ENCODE measurements at regions not wholly inside any gene's neighbourhood (a gene's known extent, or its start where the extent isn't known, plus 50 kb on each side); places are given as distances from the start of the nearest gene placed in this dataset.
"Not testable (repeated sequence)": the region's sequence is repeated elsewhere in the genome, so short reads cannot be mapped to it uniquely, and the experiment has no call there.

- no CpG with 5 or more reads among the region's 3 CpGs for WGBS (ENCODE audit: insufficient coverage, insufficient read length)
- Histone ChIP-seq H3K9me3 (ENCODE audit: control insufficient read depth, insufficient read depth, low read length) (no peaks in the 10 kb centered on the region), H3K4me3 (ENCODE audit: low read length) (no peak overlapping the region), H3K36me3 (ENCODE audit: control insufficient read depth, insufficient read depth, low read length) (no peaks in the 10 kb centered on the region), H3K27ac (ENCODE audit: low read length) (no peak overlapping the region), H3K4me1 (ENCODE audit: control insufficient read depth, insufficient read depth, low read length) (no peaks in the 10 kb centered on the region), H3K27me3 (ENCODE audit: control insufficient read depth, insufficient read depth, low read length) (no peaks in the 10 kb centered on the region)
- no peak for DNase-seq (ENCODE audit: low read depth, low spot score)
Observed at GRCh38 chr13:33657274-33657673, 160.7 kb upstream of the RFC3 start.

- H3K27me3 ChIP-seq (ENCODE audit: control insufficient read depth, insufficient read depth, low read length), result no peaks in the 10 kb centered on the region
- DNase-seq (ENCODE audit: low read depth, low spot score), result no peak
- H3K9me3 ChIP-seq (ENCODE audit: control insufficient read depth, insufficient read depth, low read length), result no peaks in the 10 kb centered on the region
- H3K4me1 ChIP-seq (ENCODE audit: control insufficient read depth, insufficient read depth, low read length), result no peaks in the 10 kb centered on the region
- no CpG with 5 or more reads among the region's 4 CpGs for WGBS (ENCODE audit: insufficient coverage, insufficient read length)
- no peaks in the 10 kb centered on the region for H3K36me3 ChIP-seq (ENCODE audit: control insufficient read depth, insufficient read depth, low read length)
- H3K4me3 ChIP-seq (ENCODE audit: low read length), result no peak overlapping the region
- H3K27ac ChIP-seq (ENCODE audit: low read length), result no peak overlapping the region
Observed at GRCh38 chr13:33659466-33659865, 158.5 kb upstream of the RFC3 start.

DNA sequence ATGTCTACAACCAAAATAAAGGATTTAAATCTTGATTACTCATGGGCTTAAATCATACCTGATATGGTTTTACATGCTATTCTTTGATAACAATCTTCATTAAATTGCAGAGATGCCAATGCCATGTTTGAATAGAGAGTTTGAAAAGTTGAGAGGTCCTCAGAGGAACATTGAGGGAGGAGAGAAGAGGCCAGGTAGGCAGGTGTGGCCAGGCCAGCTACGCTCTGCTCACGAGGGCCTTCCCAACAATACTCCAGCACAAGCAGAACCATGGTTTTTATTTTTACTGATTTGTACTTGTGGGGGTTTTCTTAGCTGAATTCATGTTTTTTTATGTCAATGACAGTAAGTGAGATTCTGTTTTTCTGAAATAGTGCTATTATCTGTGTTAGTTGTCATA, 158.1 kb upstream of the RFC3 start:
- no peaks in the 10 kb centered on the region for H3K27me3 ChIP-seq (ENCODE audit: control insufficient read depth, insufficient read depth, low read length)
- H3K4me1 ChIP-seq (ENCODE audit: control insufficient read depth, insufficient read depth, low read length), result no peaks in the 10 kb centered on the region
- no peaks in the 10 kb centered on the region for H3K36me3 ChIP-seq (ENCODE audit: control insufficient read depth, insufficient read depth, low read length)
- H3K4me3 ChIP-seq (ENCODE audit: low read length), result no peak overlapping the region
- H3K9me3 ChIP-seq (ENCODE audit: control insufficient read depth, insufficient read depth, low read length), result no peaks in the 10 kb centered on the region
- WGBS (ENCODE audit: insufficient coverage, insufficient read length), result no CpG with 5 or more reads among the region's 2 CpGs
- H3K27ac ChIP-seq (ENCODE audit: low read length), result no peak overlapping the region
- no peak for DNase-seq (ENCODE audit: low read depth, low spot score)

DNA sequence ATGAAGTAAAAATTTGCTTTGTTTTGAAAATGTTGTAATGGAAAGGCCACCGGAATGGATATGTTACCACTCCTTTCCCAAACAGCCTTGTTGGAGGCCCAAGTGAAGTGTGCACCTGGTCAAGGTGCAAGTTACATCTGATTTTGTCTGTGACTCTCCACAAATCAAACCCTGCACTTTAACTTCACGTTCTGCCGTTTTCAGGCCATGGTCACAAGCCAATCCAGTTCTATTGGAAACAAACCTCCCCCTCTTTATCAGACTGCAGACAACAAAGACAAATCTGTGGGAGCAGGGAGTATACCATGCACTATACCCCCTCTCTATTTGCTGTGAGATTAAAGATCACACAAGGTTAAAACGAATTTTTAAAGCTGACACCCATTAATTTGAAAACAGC, 155.6 kb upstream of the RFC3 start:
- no peak for DNase-seq (ENCODE audit: low read depth, low spot score)
- Histone ChIP-seq H3K4me3 (ENCODE audit: low read length) (no peak overlapping the region), H3K36me3 (ENCODE audit: control insufficient read depth, insufficient read depth, low read length) (no peaks in the 10 kb centered on the region), H3K27ac (ENCODE audit: low read length) (no peak overlapping the region), H3K4me1 (ENCODE audit: control insufficient read depth, insufficient read depth, low read length) (no peaks in the 10 kb centered on the region), H3K9me3 (ENCODE audit: control insufficient read depth, insufficient read depth, low read length) (no peaks in the 10 kb centered on the region), H3K27me3 (ENCODE audit: control insufficient read depth, insufficient read depth, low read length) (no peaks in the 10 kb centered on the region)
- no CpG with 5 or more reads among the region's 4 CpGs for whole genome bisulfite sequencing (ENCODE audit: insufficient coverage, insufficient read length)

GRCh38 chr13:33665626-33666175, 152.2 kb upstream of the RFC3 start:
- Histone ChIP-seq H3K4me1 (ENCODE audit: control insufficient read depth, insufficient read depth, low read length) (no peaks in the 10 kb centered on the region), H3K36me3 (ENCODE audit: control insufficient read depth, insufficient read depth, low read length) (no peaks in the 10 kb centered on the region), H3K9me3 (ENCODE audit: control insufficient read depth, insufficient read depth, low read length) (no peaks in the 10 kb centered on the region), H3K4me3 (ENCODE audit: low read length) (no peak overlapping the region), H3K27me3 (ENCODE audit: control insufficient read depth, insufficient read depth, low read length) (no peaks in the 10 kb centered on the region), H3K27ac (ENCODE audit: low read length) (no peak overlapping the region)
- no peak for DNase-seq (ENCODE audit: low read depth, low spot score)
- WGBS (ENCODE audit: insufficient coverage, insufficient read length), result no CpG with 5 or more reads among the region's 4 CpGs

GRCh38 chr13:33671560-33671959, 146.4 kb upstream of the RFC3 start:
- no peak overlapping the region for H3K27ac ChIP-seq (ENCODE audit: low read length)
- no peak for DNase-seq (ENCODE audit: low read depth, low spot score)
- no peaks in the 10 kb centered on the region for H3K36me3 ChIP-seq (ENCODE audit: control insufficient read depth, insufficient read depth, low read length)
- no peaks in the 10 kb centered on the region for H3K27me3 ChIP-seq (ENCODE audit: control insufficient read depth, insufficient read depth, low read length)
- H3K4me3 ChIP-seq (ENCODE audit: low read length), result no peak overlapping the region
- no peaks in the 10 kb centered on the region for H3K4me1 ChIP-seq (ENCODE audit: control insufficient read depth, insufficient read depth, low read length)
- no peaks in the 10 kb centered on the region for H3K9me3 ChIP-seq (ENCODE audit: control insufficient read depth, insufficient read depth, low read length)

DNA sequence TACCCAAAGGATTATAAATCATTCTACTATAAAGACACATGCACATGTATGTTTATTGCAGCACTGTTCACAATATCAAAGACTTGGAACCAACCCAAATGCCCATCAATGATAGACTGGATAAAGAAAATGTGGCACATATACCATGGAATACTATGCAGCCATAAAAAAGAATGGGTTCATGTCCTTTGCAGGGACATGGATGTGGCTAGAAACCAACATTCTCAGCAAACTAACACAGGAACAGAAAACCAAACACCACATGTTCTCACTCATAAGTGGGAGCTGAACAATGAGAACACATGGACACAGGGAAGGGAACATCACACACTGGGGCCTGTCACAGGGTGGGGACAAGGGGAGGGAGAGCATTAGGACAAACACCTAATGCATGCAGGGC, 145.9 kb upstream of the RFC3 start:
- not testable (repeated sequence) for DNase-seq (ENCODE audit: low read depth, low spot score); H3K9me3 ChIP-seq (ENCODE audit: control insufficient read depth, insufficient read depth, low read length); H3K4me1 ChIP-seq (ENCODE audit: control insufficient read depth, insufficient read depth, low read length); H3K27ac ChIP-seq (ENCODE audit: low read length); H3K36me3 ChIP-seq (ENCODE audit: control insufficient read depth, insufficient read depth, low read length); H3K27me3 ChIP-seq (ENCODE audit: control insufficient read depth, insufficient read depth, low read length); H3K4me3 ChIP-seq (ENCODE audit: low read length)

DNA sequence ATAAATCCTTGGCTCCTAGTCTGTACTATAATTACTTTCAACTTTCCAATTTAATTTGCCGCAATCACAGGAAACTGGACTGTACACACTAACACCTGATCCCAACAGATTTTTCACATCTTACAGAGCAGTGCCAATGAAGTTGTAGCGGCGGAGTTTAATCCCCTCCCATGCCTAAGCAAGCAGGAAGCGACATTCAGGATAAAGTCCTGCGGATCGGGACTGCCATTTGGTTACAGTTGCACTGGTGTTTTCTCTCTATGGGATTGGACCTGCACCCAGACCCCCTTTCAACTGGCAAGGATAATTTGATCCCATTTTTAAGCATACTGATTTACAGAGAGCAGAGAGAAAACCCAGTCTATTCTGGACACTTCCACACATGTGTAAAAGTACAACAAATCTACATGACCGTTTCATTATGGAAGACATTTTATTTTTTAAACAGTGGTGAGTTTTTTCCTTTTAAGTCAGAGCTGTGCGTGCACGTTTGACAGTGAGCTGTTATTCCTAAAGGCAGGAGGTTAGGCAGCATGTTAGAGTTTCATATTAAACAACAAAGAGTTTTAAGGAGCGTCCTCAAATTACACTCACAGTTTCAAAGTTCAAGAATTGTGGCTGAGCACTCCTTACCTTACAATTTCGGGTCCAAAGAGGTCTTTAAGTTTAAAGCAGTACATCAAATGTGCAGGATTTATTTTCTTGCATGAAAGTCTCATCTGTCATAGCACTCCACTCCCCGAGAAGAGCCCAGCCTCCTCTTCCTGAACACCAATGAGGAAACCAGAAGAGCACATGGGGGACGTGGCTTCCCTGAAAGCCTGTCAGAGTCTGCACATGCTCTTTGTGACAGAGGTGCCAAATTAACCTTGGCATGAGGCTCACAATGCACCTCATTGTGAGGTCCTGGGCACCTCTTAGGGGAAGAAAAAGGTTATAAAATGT, 141.6 kb upstream of the RFC3 start:
- Histone ChIP-seq H3K27me3 (ENCODE audit: control insufficient read depth, insufficient read depth, low read length) (no peaks in the 10 kb centered on the region), H3K27ac (ENCODE audit: low read length) (no peak overlapping the region), H3K4me1 (ENCODE audit: control insufficient read depth, insufficient read depth, low read length) (no peaks in the 10 kb centered on the region), H3K9me3 (ENCODE audit: control insufficient read depth, insufficient read depth, low read length) (no peaks in the 10 kb centered on the region), H3K36me3 (ENCODE audit: control insufficient read depth, insufficient read depth, low read length) (no peaks in the 10 kb centered on the region), H3K4me3 (ENCODE audit: low read length) (no peak overlapping the region)
- no peak for DNase-seq (ENCODE audit: low read depth, low spot score)
- no CpG with 5 or more reads among the region's 13 CpGs for WGBS (ENCODE audit: insufficient coverage, insufficient read length)

DNA sequence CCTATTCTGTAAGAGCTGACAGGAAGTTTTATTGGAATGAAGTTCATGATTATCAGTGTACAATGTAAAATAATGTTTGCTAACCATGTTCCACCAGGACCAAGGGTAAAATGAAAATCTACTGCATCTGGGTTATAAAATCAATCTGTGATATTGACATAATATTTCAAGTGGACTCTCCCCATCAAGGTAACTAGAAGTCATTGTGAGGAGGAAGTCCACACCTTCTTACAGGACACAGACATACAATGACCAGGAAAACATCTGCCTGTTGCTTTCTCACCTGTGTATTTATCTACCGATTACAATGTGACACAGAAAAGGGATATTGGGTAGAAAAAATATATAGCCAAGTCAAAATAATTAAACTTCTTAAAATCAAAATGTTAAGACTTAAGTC, 140.7 kb upstream of the RFC3 start:
- no CpG with 5 or more reads among the region's 1 CpG for WGBS (ENCODE audit: insufficient coverage, insufficient read length)
- H3K4me1 ChIP-seq (ENCODE audit: control insufficient read depth, insufficient read depth, low read length), result no peaks in the 10 kb centered on the region
- no peaks in the 10 kb centered on the region for H3K36me3 ChIP-seq (ENCODE audit: control insufficient read depth, insufficient read depth, low read length)
- no peaks in the 10 kb centered on the region for H3K9me3 ChIP-seq (ENCODE audit: control insufficient read depth, insufficient read depth, low read length)
- no peak overlapping the region for H3K4me3 ChIP-seq (ENCODE audit: low read length)
- H3K27ac ChIP-seq (ENCODE audit: low read length), result no peak overlapping the region
- DNase-seq (ENCODE audit: low read depth, low spot score), result no peak
- no peaks in the 10 kb centered on the region for H3K27me3 ChIP-seq (ENCODE audit: control insufficient read depth, insufficient read depth, low read length)

DNA sequence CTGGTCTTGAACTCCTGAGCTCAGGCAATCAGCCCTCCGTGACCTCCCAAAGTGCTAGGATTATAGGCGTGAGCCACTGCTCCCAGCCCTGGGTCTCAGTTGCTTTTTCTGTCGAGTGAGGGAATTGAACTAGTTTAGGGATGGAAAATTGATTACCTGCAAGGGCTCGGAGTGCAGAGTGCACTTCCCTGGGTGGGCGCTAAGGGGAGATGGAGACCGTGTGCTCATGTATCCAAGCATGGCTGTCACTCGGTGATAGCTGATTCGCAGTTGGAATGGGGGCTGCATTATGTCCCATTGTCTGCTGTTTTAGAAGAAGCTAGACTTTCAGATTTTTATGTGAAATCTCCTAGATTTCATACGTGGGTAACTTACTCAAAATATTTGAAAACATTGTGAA, 139.9 kb upstream of the RFC3 start:
- H3K36me3 ChIP-seq (ENCODE audit: control insufficient read depth, insufficient read depth, low read length), result no peaks in the 10 kb centered on the region
- DNase-seq (ENCODE audit: low read depth, low spot score), result no peak
- H3K9me3 ChIP-seq (ENCODE audit: control insufficient read depth, insufficient read depth, low read length), result no peaks in the 10 kb centered on the region
- H3K27me3 ChIP-seq (ENCODE audit: control insufficient read depth, insufficient read depth, low read length), result no peaks in the 10 kb centered on the region
- H3K27ac ChIP-seq (ENCODE audit: low read length), result no peak overlapping the region
- H3K4me1 ChIP-seq (ENCODE audit: control insufficient read depth, insufficient read depth, low read length), result no peaks in the 10 kb centered on the region
- no CpG with 5 or more reads among the region's 9 CpGs for WGBS (ENCODE audit: insufficient coverage, insufficient read length)
- H3K4me3 ChIP-seq (ENCODE audit: low read length), result no peak overlapping the region
